ENCODE measurements at regions not wholly inside any gene's neighbourhood (a gene's known extent, or its start where the extent isn't known, plus 50 kb on each side); places are given as distances from the start of the nearest gene placed in this dataset.
"Not testable (repeated sequence)": the region's sequence is repeated elsewhere in the genome, so short reads cannot be mapped to it uniquely, and the experiment has no call there.

GRCh38 chr16:29158785-29159184, 173.9 kb downstream of the LAT start:
- H3K27me3 ChIP-seq (replicated peaks in 1 of 2; ENCODE audit: control insufficient read depth in 2 of 2, insufficient read depth in 2 of 2, low read length in 1 of 2) = no peaks in the 10 kb centered on the region
- H3K9ac ChIP-seq (ENCODE audit: control insufficient read depth, insufficient read depth, low read length) = no peak overlapping the region
- in situ Hi-C loops (cut with MboI) = no loop called here
- DNase-seq (ENCODE audit: low read depth, low spot score) (no peak), FAIRE-seq (no peak), ATAC-seq (no peak)
- H3K36me3 ChIP-seq (ENCODE audit: control insufficient read depth in 2 of 2, insufficient read depth in 2 of 2, low read length in 1 of 2) = no peaks in the 10 kb centered on the region; a peak in 1 of 4 replicates
- ChIA-PET CTCF (no interaction called here), RAD21 (ENCODE audit: unreplicated experiment) (no interaction called here), SMC1A (ENCODE audit: uncharacterized antibody, unreplicated experiment) (no interaction called here), POLR2A (no interaction called here)
- no peaks in the 10 kb centered on the region for H3K9me3 ChIP-seq (replicated peaks; ENCODE audit: control insufficient read depth, insufficient read depth, low read length)
- H3K79me2 ChIP-seq (ENCODE audit: control insufficient read depth, insufficient read depth, low read length) = no peaks in the 10 kb centered on the region
- no peak overlapping the region for H3K4me3 ChIP-seq
- WGBS (ENCODE audit: insufficient coverage, insufficient replicate concordance, low lambda C conversion rate, missing lambda C conversion rate) = 83% methylated on average over 26 of the region's 29 CpGs
- H3K4me1 ChIP-seq (ENCODE audit: control insufficient read depth, insufficient read depth, low read length) = no peaks in the 10 kb centered on the region
- no peak overlapping the region for H2AFZ ChIP-seq (ENCODE audit: control insufficient read depth, low read depth, low read length)
- intact Hi-C loops (cut with micrococcal nuclease; ENCODE audit: unreplicated experiment) = no loop called here
- H4K20me1 ChIP-seq (ENCODE audit: control insufficient read depth, insufficient read depth) = no peaks in the 10 kb centered on the region
- TF ChIP-seq POLR2AphosphoS5 (IDR thresholded peaks at IDR 0.05; ENCODE audit: low read length) (no peak), E2F4 (IDR thresholded peaks at IDR 0.05; ENCODE audit: low read depth, low read length) (no peak), CBFB (IDR thresholded peaks at IDR 0.05; ENCODE audit: low read depth) (no peak), POU2F2 (IDR thresholded peaks at IDR 0.05; ENCODE audit: borderline replicate concordance, low read depth, low read length) (no peak), MEF2A (IDR thresholded peaks at IDR 0.05; ENCODE audit: insufficient read depth, low read depth, low read length) (no peak)
- no TSS peak for BruUV-seq (replicated peaks)
- no peak overlapping the region for H3K27ac ChIP-seq (ENCODE audit: control insufficient read depth, insufficient read depth)
- H3K4me2 ChIP-seq (ENCODE audit: control insufficient read depth, insufficient read depth) = no peak overlapping the region

- H3K4me1 ChIP-seq (ENCODE audit: control insufficient read depth, insufficient read depth, low read length); H3K4me2 ChIP-seq (ENCODE audit: control insufficient read depth, insufficient read depth); H3K27me3 ChIP-seq (replicated peaks in 1 of 2; ENCODE audit: control insufficient read depth in 2 of 2, insufficient read depth in 2 of 2, low read length in 1 of 2); H2AFZ ChIP-seq (ENCODE audit: control insufficient read depth, low read depth, low read length); H3K9ac ChIP-seq (ENCODE audit: control insufficient read depth, insufficient read depth, low read length); H3K36me3 ChIP-seq (ENCODE audit: control insufficient read depth in 2 of 2, insufficient read depth in 2 of 2, low read length in 1 of 2); in situ Hi-C loops (cut with MboI); POLR2A ChIA-PET; RAD21 ChIA-PET (ENCODE audit: unreplicated experiment); H3K79me2 ChIP-seq (ENCODE audit: control insufficient read depth, insufficient read depth, low read length); FAIRE-seq; intact Hi-C loops (cut with micrococcal nuclease; ENCODE audit: unreplicated experiment); H4K20me1 ChIP-seq (ENCODE audit: control insufficient read depth, insufficient read depth); CTCF ChIA-PET; H3K27ac ChIP-seq (ENCODE audit: control insufficient read depth, insufficient read depth); SMC1A ChIA-PET (ENCODE audit: uncharacterized antibody, unreplicated experiment); H3K9me3 ChIP-seq (replicated peaks; ENCODE audit: control insufficient read depth, insufficient read depth, low read length); DNase-seq (ENCODE audit: low read depth, low spot score); ATAC-seq; H3K4me3 ChIP-seq; BruUV-seq (replicated peaks): not testable (repeated sequence)
- WGBS (ENCODE audit: insufficient coverage, insufficient replicate concordance, low lambda C conversion rate, missing lambda C conversion rate) = 90% methylated on average over 35 of the region's 37 CpGs
Observed at GRCh38 chr16:29158031-29158784, 173.4 kb downstream of the LAT start.

GRCh38 chr16:29157051-29157923, 172.4 kb downstream of the LAT start:
- H3K4me1 ChIP-seq (ENCODE audit: control insufficient read depth, insufficient read depth, low read length); FAIRE-seq; H3K9ac ChIP-seq (ENCODE audit: control insufficient read depth, insufficient read depth, low read length); POLR2A ChIA-PET; intact Hi-C loops (cut with micrococcal nuclease; ENCODE audit: unreplicated experiment); in situ Hi-C loops (cut with MboI); H3K79me2 ChIP-seq (ENCODE audit: control insufficient read depth, insufficient read depth, low read length); H3K4me3 ChIP-seq; H3K36me3 ChIP-seq (ENCODE audit: control insufficient read depth in 2 of 2, insufficient read depth in 2 of 2, low read length in 1 of 2); DNase-seq (ENCODE audit: low read depth, low spot score); H3K4me2 ChIP-seq (ENCODE audit: control insufficient read depth, insufficient read depth); RAD21 ChIA-PET (ENCODE audit: unreplicated experiment); BruUV-seq (replicated peaks); H2AFZ ChIP-seq (ENCODE audit: control insufficient read depth, low read depth, low read length); H3K27me3 ChIP-seq (replicated peaks in 1 of 2; ENCODE audit: control insufficient read depth in 2 of 2, insufficient read depth in 2 of 2, low read length in 1 of 2); SMC1A ChIA-PET (ENCODE audit: uncharacterized antibody, unreplicated experiment); H4K20me1 ChIP-seq (ENCODE audit: control insufficient read depth, insufficient read depth); CTCF ChIA-PET; ATAC-seq; H3K27ac ChIP-seq (ENCODE audit: control insufficient read depth, insufficient read depth); H3K9me3 ChIP-seq (replicated peaks; ENCODE audit: control insufficient read depth, insufficient read depth, low read length): not testable (repeated sequence)
- 67% methylated on average over 22 of the region's 22 CpGs for WGBS (ENCODE audit: insufficient coverage, insufficient replicate concordance, low lambda C conversion rate, missing lambda C conversion rate)

Data from GM12878 (cell line).